IPS-20b (cell line): ENCODE measurements at regions not wholly inside any gene's neighbourhood (a gene's known extent, or its start where the extent isn't known, plus 50 kb on each side); places are given as distances from the start of the nearest gene placed in this dataset.

Source experiments
- H3K27ac ChIP-seq: one replicate; pipeline ENCODE4 v1.5.1; 2013; ENCODE audit warnings: low read length
- H3K27me3 ChIP-seq: 2 replicates; pipeline ENCODE4 v1.6.1; 2013; ENCODE audit warnings: mild to moderate bottlenecking, low read length, inconsistent platforms; ENCODE audit not compliant: insufficient read depth
- H3K36me3 ChIP-seq: 2 replicates; pipeline ENCODE4 v1.6.1; 2013; ENCODE audit warnings: low read depth, mild to moderate bottlenecking, inconsistent platforms, low read length, moderate library complexity; ENCODE audit not compliant: insufficient read depth
- H3K4me1 ChIP-seq: 2 replicates; pipeline ENCODE4 v1.6.1; 2013; ENCODE audit warnings: mild to moderate bottlenecking, control low read depth, inconsistent platforms, low read length, moderate library complexity; ENCODE audit not compliant: insufficient read depth
- H3K4me3 ChIP-seq: 2 replicates; pipeline ENCODE4 v1.5.1; 2013; ENCODE audit warnings: mild to moderate bottlenecking, low read length, inconsistent platforms
- H3K9ac ChIP-seq: 2 replicates; pipeline ENCODE4 v1.6.1; 2013; ENCODE audit warnings: low read depth, mild to moderate bottlenecking, inconsistent platforms, low read length, moderate library complexity
- H3K9me3 ChIP-seq: 2 replicates; pipeline ENCODE4 v1.6.1; 2013; ENCODE audit warnings: mild to moderate bottlenecking, low read depth, low read length, inconsistent platforms; ENCODE audit not compliant: insufficient read depth

DNA sequence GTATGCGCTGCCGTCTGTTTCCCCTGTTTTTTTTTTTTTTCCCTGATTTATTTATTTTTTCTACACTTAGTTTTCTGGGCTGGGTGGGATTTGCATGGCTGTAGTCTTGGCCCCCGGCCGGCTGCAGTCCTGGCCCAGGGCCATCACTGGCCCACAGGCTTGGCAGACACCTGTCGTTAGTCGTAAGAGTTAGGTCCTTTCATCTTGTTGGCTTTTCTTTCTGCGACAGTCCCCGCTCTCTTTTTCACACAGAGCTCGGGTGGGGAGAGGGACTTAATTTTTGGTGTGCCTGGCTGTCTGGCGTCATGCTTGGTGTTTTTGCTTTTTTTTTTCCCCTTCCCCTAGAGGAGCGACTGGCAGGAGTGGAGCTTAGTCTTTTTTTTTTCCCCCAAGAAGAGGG is 183.4 kb downstream of the KLF13 start:
- no peaks in the 10 kb centered on the region for H3K27me3 ChIP-seq
- no peak overlapping the region for H3K9ac ChIP-seq
- H3K27ac ChIP-seq = no peak overlapping the region
- no peaks in the 10 kb centered on the region for H3K36me3 ChIP-seq
- no peak overlapping the region for H3K4me3 ChIP-seq
- no peaks in the 10 kb centered on the region for H3K4me1 ChIP-seq
- H3K9me3 ChIP-seq = no peaks in the 10 kb centered on the region

- Histone ChIP-seq H3K4me1 (no peaks in the 10 kb centered on the region), H3K27me3 (no peaks in the 10 kb centered on the region), H3K9ac (no peak overlapping the region), H3K27ac (no peak overlapping the region), H3K9me3 (no peaks in the 10 kb centered on the region), H3K36me3 (no peaks in the 10 kb centered on the region), H3K4me3 (no peak overlapping the region)
Observed at GRCh38 chr15:31511707-31512310, 185.2 kb downstream of the KLF13 start.

GRCh38 chr15:31513178-31513577 is 186.5 kb downstream of the KLF13 start:
- no peak overlapping the region for H3K9ac ChIP-seq
- H3K27ac ChIP-seq = no peak overlapping the region
- no peaks in the 10 kb centered on the region for H3K36me3 ChIP-seq
- H3K4me3 ChIP-seq = no peak overlapping the region
- no peaks in the 10 kb centered on the region for H3K27me3 ChIP-seq
- H3K9me3 ChIP-seq = no peaks in the 10 kb centered on the region
- no peaks in the 10 kb centered on the region for H3K4me1 ChIP-seq

GRCh38 chr15:31516440-31516839 is 189.8 kb downstream of the KLF13 start:
- Histone ChIP-seq H3K36me3 (no peaks in the 10 kb centered on the region), H3K9me3 (no peaks in the 10 kb centered on the region), H3K27ac (no peak overlapping the region), H3K4me3 (no peak overlapping the region), H3K9ac (no peak overlapping the region), H3K4me1 (no peaks in the 10 kb centered on the region), H3K27me3 (no peaks in the 10 kb centered on the region)

DNA sequence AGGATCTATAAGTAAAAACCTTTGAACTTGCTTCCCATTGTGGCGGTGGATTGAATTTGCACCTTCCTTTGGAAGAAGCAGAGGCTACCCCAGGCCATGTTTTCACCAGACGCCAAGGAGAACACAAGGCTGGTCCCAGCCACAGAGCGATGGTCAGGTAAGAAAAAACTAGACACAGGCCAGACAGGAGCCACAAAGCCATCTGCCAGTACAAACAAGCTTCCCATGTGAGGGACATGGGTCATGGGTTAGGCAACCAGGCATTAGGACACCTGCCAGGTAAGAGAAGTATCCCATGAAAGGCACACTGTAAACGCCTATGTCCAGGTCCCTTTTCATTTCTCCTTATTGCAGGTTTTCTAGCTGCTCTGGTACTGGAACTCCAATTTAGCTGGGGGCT is 190.2 kb downstream of the KLF13 start:
- H3K9me3 ChIP-seq = no peaks in the 10 kb centered on the region
- no peaks in the 10 kb centered on the region; the same call in 1 of the 2 replicates for H3K4me1 ChIP-seq
- H3K27me3 ChIP-seq = no peaks in the 10 kb centered on the region
- H3K9ac ChIP-seq = no peak overlapping the region
- H3K36me3 ChIP-seq = no peaks in the 10 kb centered on the region
- H3K4me3 ChIP-seq = no peak overlapping the region
- H3K27ac ChIP-seq = no peak overlapping the region

DNA sequence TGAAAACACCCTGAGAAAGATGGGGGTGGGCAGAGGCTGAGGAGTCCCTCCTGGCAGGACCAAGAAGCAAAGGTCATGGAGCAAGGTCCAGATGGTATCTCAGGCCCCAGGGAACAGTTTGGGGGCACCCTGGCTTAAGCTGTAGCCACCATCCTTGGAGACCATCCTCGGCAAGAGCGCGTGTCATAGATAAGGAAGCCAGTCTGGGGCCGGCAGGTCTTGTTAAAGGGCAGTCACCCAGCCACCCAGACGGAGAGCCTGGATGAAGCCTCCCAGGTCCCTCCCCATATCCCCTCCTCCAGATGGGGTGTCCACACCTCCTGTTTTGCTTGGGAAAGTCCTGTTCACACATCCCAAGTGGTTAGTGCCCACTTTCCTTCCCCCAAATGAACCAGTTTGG is 191.1 kb downstream of the KLF13 start:
- H3K9me3 ChIP-seq = no peaks in the 10 kb centered on the region
- H3K27ac ChIP-seq = no peak overlapping the region
- H3K27me3 ChIP-seq = no peaks in the 10 kb centered on the region
- H3K4me1 ChIP-seq = peaks cover 3% of the 10 kb centered on the region; the same call in 1 of the 2 replicates
- no peak overlapping the region for H3K4me3 ChIP-seq
- no peak overlapping the region for H3K9ac ChIP-seq
- no peaks in the 10 kb centered on the region for H3K36me3 ChIP-seq

- no peaks in the 10 kb centered on the region for H3K36me3 ChIP-seq
Observed at GRCh38 chr15:31522028-31522427, 195.4 kb downstream of the KLF13 start.

GRCh38 chr15:31523027-31523654 is 196.5 kb downstream of the KLF13 start:
- H3K27me3 ChIP-seq = no peaks in the 10 kb centered on the region
- H3K9me3 ChIP-seq = no peaks in the 10 kb centered on the region
- no peak overlapping the region for H3K27ac ChIP-seq
- H3K4me3 ChIP-seq = no peak overlapping the region
- peaks cover 3% of the 10 kb centered on the region; the same call in 1 of the 2 replicates for H3K4me1 ChIP-seq
- H3K9ac ChIP-seq = no peak overlapping the region
- no peaks in the 10 kb centered on the region for H3K36me3 ChIP-seq

More at GRCh38 chr15:31522028-31522427, 195.4 kb downstream of the KLF13 start:
- Histone ChIP-seq H3K4me3 (no peak overlapping the region), H3K27me3 (no peaks in the 10 kb centered on the region), H3K9me3 (no peaks in the 10 kb centered on the region), H3K9ac (no peak overlapping the region), H3K27ac (no peak overlapping the region), H3K4me1 (peaks cover 3% of the 10 kb centered on the region; the same call in 1 of the 2 replicates)

GRCh38 chr15:31523655-31524049 is 197.0 kb downstream of the KLF13 start:
- no peaks in the 10 kb centered on the region for H3K27me3 ChIP-seq
- H3K9me3 ChIP-seq = no peaks in the 10 kb centered on the region
- no peak overlapping the region for H3K4me3 ChIP-seq
- H3K27ac ChIP-seq = no peak overlapping the region
- H3K4me1 ChIP-seq = peaks cover 3% of the 10 kb centered on the region; the same call in 1 of the 2 replicates
- no peak overlapping the region for H3K9ac ChIP-seq
- H3K36me3 ChIP-seq = no peaks in the 10 kb centered on the region

- H3K27ac ChIP-seq = no peak overlapping the region
- H3K4me3 ChIP-seq = no peak overlapping the region
- H3K9ac ChIP-seq = no peak overlapping the region
- H3K27me3 ChIP-seq = no peaks in the 10 kb centered on the region
- no peaks in the 10 kb centered on the region for H3K9me3 ChIP-seq
- H3K4me1 ChIP-seq = peaks cover 3% of the 10 kb centered on the region; the same call in 1 of the 2 replicates
- H3K36me3 ChIP-seq = no peaks in the 10 kb centered on the region
Observed at GRCh38 chr15:31525185-31525695, 198.6 kb downstream of the KLF13 start.

DNA sequence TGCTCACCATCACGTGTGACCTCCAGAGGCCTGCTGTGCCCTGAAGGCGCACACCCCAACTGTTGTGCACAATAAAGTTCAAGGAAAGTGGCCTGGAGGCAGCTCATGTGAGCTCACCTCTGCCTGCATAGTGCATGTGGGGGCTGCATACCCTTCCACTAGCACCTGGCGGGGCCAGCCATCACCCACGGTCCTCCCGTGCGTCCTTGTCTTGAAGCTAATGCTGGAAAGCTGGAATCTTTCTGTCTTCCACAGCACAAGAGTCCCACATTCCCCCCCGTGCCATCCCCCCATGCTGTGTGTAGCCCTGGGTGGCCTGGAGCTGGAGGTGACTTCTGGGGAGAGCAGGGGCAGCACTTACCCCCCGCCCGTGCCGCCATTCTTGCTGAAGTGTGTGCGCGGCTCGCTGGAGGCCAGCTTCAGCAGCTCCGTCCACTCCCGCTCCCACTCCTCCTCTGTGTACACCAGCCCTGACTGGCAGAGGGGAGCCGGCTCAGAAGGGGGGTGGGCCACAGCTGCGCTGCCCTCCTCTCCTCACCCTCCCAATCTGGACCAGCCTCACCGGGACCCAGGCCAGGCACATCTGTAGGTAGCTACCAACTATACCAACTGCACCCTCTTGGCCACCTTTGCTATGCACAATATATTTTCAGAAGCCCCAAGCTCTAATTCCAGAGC is 199.5 kb downstream of the KLF13 start:
- Histone ChIP-seq H3K36me3 (no peaks in the 10 kb centered on the region), H3K9ac (no peak overlapping the region)

More for the DNA sequence above, 199.5 kb downstream of the KLF13 start:
- Histone ChIP-seq H3K4me3 (no peak overlapping the region), H3K9me3 (no peaks in the 10 kb centered on the region), H3K27ac (no peak overlapping the region), H3K4me1 (peaks cover 3% of the 10 kb centered on the region; the same call in 1 of the 2 replicates), H3K27me3 (no peaks in the 10 kb centered on the region)
